Keratinocyte (primary cell): ENCODE measurements at regions not wholly inside any gene's neighbourhood (a gene's known extent, or its start where the extent isn't known, plus 50 kb on each side); places are given as distances from the start of the nearest gene placed in this dataset.

Experiments
- EZH2 ChIP-seq: IDR thresholded peaks from one replicate; pipeline ENCODE4 v1.6.1; 2012; ENCODE audit warnings: inconsistent platforms, mild to moderate bottlenecking, low read length, moderate library complexity
- TF ChIP-seq, protein P1 (sequence below), 3 experiments: IDR thresholded peaks in 1 of 3; conservative IDR thresholded peaks in 1 of 3; optimal IDR thresholded peaks in 1 of 3; 2 replicates in 2 of 3; 3 replicates in 1 of 3; pipeline versions ENCODE3 to v1.5.1; 2011; ENCODE audit warnings: low read length in 3 of 3, mild to moderate bottlenecking in 3 of 3, moderate library complexity in 2 of 3, control low read depth in 1 of 3, inconsistent platforms in 1 of 3; ENCODE audit not compliant: insufficient read depth in 2 of 3; ENCODE audit errors: extremely low read depth in 1 of 3

DNA sequence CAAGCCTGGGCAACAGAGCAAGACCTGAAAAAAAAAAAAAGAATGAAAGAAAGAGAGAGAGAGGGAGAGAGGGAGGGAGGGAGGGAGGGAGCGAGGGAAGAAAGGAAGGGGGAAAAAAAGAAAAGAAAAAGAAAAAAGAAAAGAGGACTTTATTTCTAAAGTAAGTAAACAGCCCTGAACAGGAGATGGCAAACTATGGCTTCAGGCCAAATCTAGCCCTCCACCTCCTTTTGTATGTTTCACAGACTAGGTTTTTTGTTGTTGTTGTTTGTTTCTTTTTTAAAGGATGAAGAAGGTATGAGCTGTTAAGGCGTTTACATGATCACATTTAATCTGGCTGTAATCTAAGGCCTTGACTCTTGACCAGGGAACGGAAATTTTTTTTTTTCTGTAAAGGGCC is 711.1 kb upstream of the NRSN1 start:
- TF ChIP-seq, protein P1, sequence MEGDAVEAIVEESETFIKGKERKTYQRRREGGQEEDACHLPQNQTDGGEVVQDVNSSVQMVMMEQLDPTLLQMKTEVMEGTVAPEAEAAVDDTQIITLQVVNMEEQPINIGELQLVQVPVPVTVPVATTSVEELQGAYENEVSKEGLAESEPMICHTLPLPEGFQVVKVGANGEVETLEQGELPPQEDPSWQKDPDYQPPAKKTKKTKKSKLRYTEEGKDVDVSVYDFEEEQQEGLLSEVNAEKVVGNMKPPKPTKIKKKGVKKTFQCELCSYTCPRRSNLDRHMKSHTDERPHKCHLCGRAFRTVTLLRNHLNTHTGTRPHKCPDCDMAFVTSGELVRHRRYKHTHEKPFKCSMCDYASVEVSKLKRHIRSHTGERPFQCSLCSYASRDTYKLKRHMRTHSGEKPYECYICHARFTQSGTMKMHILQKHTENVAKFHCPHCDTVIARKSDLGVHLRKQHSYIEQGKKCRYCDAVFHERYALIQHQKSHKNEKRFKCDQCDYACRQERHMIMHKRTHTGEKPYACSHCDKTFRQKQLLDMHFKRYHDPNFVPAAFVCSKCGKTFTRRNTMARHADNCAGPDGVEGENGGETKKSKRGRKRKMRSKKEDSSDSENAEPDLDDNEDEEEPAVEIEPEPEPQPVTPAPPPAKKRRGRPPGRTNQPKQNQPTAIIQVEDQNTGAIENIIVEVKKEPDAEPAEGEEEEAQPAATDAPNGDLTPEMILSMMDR (optimal IDR thresholded peaks at IDR 0.05 in 1 of 3, IDR thresholded peaks at IDR 0.05 in 1 of 3, conservative IDR thresholded peaks at IDR 0.05 in 1 of 3; ENCODE audit: extremely low read depth in 1 of 3, insufficient read depth in 2 of 3, low read length in 3 of 3): no peak
- no peak for TF ChIP-seq EZH2
